H9 (cell line): ENCODE measurements at regions not wholly inside any gene's neighbourhood (a gene's known extent, or its start where the extent isn't known, plus 50 kb on each side); places are given as distances from the start of the nearest gene placed in this dataset.

Source experiments
- DNase-seq: peaks from one replicate; pipeline ENCODE4 v3.0.0-alpha.2; 2017
- H2AFZ ChIP-seq: one replicate; pipeline ENCODE4 v1.6.1; 2013; ENCODE audit warnings: mild to moderate bottlenecking, low read length, control low read depth, moderate library complexity
- H2AK5ac ChIP-seq: 2 replicates; pipeline ENCODE4 v1.6.1; 2013; ENCODE audit warnings: low read length, control low read depth, mixed read lengths; ENCODE audit not compliant: insufficient read length
- H2BK120ac ChIP-seq: one replicate; pipeline ENCODE4 v1.6.1; 2013; ENCODE audit warnings: low read depth, mild to moderate bottlenecking, low read length, control low read depth, inconsistent platforms; ENCODE audit not compliant: poor library complexity, severe bottlenecking
- H2BK12ac ChIP-seq: 2 replicates; pipeline ENCODE4 v1.6.1; 2013; ENCODE audit warnings: low read length, control low read depth, mixed read lengths, low read depth; ENCODE audit not compliant: insufficient read length
- H2BK15ac ChIP-seq: 2 replicates; pipeline ENCODE4 v1.6.1; 2013; ENCODE audit warnings: low read depth, low read length, control low read depth
- H2BK20ac ChIP-seq: one replicate; pipeline ENCODE4 v1.6.1; 2013; ENCODE audit warnings: low read depth, mild to moderate bottlenecking, low read length, control low read depth, inconsistent platforms; ENCODE audit not compliant: poor library complexity, severe bottlenecking
- H2BK5ac ChIP-seq: 2 replicates; pipeline ENCODE4 v1.6.1; 2013; ENCODE audit warnings: low read length, control low read depth, mixed read lengths; ENCODE audit not compliant: insufficient read length
- H3K14ac ChIP-seq: 2 replicates; pipeline ENCODE4 v1.6.1; 2013; ENCODE audit warnings: low read length, control low read depth; ENCODE audit not compliant: insufficient read depth
- H3K18ac ChIP-seq: 2 replicates; pipeline ENCODE4 v1.6.1; 2013; ENCODE audit warnings: low read depth, mild to moderate bottlenecking, mixed read lengths, low read length, control low read depth; ENCODE audit not compliant: insufficient read length
- H3K23ac ChIP-seq: 2 replicates; pipeline ENCODE4 v1.6.1; 2013; ENCODE audit warnings: low read length, control low read depth, mixed read lengths, low read depth; ENCODE audit not compliant: insufficient read length
- H3K23me2 ChIP-seq: 2 replicates; pipeline ENCODE4 v1.6.1; 2013; ENCODE audit warnings: low read depth, mild to moderate bottlenecking, mixed read lengths, low read length, control low read depth; ENCODE audit not compliant: insufficient read length, poor library complexity, severe bottlenecking
- H3K27ac ChIP-seq: 2 replicates; pipeline ENCODE4 v1.5.1; 2013; ENCODE audit warnings: low read length, control low read depth, mixed read lengths, low read depth; ENCODE audit not compliant: insufficient read length
- H3K27me3 ChIP-seq: 2 replicates; pipeline ENCODE4 v1.6.1; 2013; ENCODE audit warnings: low read length, control low read depth, inconsistent platforms; ENCODE audit not compliant: insufficient read depth
- H3K4ac ChIP-seq: 2 replicates; pipeline ENCODE4 v1.6.1; 2013; ENCODE audit warnings: low read depth, mild to moderate bottlenecking, control low read depth, inconsistent platforms, low read length, moderate library complexity
- H3K4me1 ChIP-seq: 2 replicates; pipeline ENCODE4 v1.6.1; 2013; ENCODE audit warnings: low read length, control low read depth, inconsistent platforms; ENCODE audit not compliant: insufficient read depth
- H3K4me2 ChIP-seq: 2 replicates; pipeline ENCODE4 v1.6.1; 2013; ENCODE audit warnings: low read length, control low read depth, mixed read lengths; ENCODE audit not compliant: insufficient read length, insufficient read depth
- H3K56ac ChIP-seq: 2 replicates; pipeline ENCODE4 v1.6.1; 2013; ENCODE audit warnings: low read depth, mild to moderate bottlenecking, mixed read lengths, low read length, control low read depth; ENCODE audit not compliant: insufficient read length
- H3K79me1 ChIP-seq: 2 replicates; pipeline ENCODE4 v1.6.1; 2013; ENCODE audit warnings: low read depth, mild to moderate bottlenecking, moderate library complexity, low read length, control low read depth, inconsistent platforms; ENCODE audit not compliant: insufficient read depth, poor library complexity, severe bottlenecking
- H3K79me2 ChIP-seq: 2 replicates; pipeline ENCODE4 v1.6.1; 2013; ENCODE audit warnings: low read length, control low read depth, inconsistent platforms; ENCODE audit not compliant: insufficient read depth
- H3K9ac ChIP-seq: 2 replicates; pipeline ENCODE4 v1.6.1; 2013; ENCODE audit warnings: low read length, control low read depth, mixed read lengths; ENCODE audit not compliant: insufficient read length; ENCODE audit errors: extremely low read depth
- H3K9me3 ChIP-seq: one replicate; pipeline ENCODE4 v1.6.1; 2013; ENCODE audit warnings: low read depth, low read length, inconsistent platforms; ENCODE audit not compliant: control insufficient read depth
- H3T11ph ChIP-seq: one replicate; pipeline ENCODE4 v1.6.1; 2013; ENCODE audit warnings: mild to moderate bottlenecking, low read length, control low read depth, inconsistent platforms
- H4K20me1 ChIP-seq: one replicate; pipeline ENCODE4 v1.6.1; 2013; ENCODE audit not compliant: control insufficient read depth, insufficient read length, insufficient read depth
- H4K5ac ChIP-seq: 2 replicates; pipeline ENCODE4 v1.6.1; 2013; ENCODE audit warnings: low read depth, mild to moderate bottlenecking, mixed read lengths, low read length, control low read depth; ENCODE audit not compliant: insufficient read length
- H4K8ac ChIP-seq: replicated peaks from 2 replicates; pipeline ENCODE4 v1.6.1; 2013; ENCODE audit warnings: low read length, control low read depth, mixed read lengths, low read depth; ENCODE audit not compliant: insufficient read length
- H4K91ac ChIP-seq: 2 replicates; pipeline ENCODE4 v1.6.1; 2013; ENCODE audit warnings: low read depth, mild to moderate bottlenecking, moderate library complexity, mixed read lengths, low read length, control low read depth; ENCODE audit not compliant: insufficient read length
- H3K27ac Mint-ChIP-seq, 3 experiments: 2 replicates in 2 of 3; 3 replicates in 1 of 3; pipeline ENCODE4 v1.8.0; 2020 to 2021; ENCODE audit warnings: mixed read lengths in 3 of 3, mild to moderate bottlenecking in 1 of 3, moderate library complexity in 1 of 3
- H3K27me3 Mint-ChIP-seq: 2 replicates; pipeline ENCODE4 v1.8.0; 2021; ENCODE audit warnings: low read depth, mild to moderate bottlenecking, moderate library complexity, mixed read lengths
- H3K36me3 Mint-ChIP-seq, 3 experiments: 2 replicates in 2 of 3; 3 replicates in 1 of 3; pipeline ENCODE4 v1.8.0; 2020 to 2021; ENCODE audit warnings: low read depth in 3 of 3, mixed read lengths in 3 of 3; ENCODE audit not compliant: insufficient read depth in 1 of 3
- H3K4me1 Mint-ChIP-seq, 2 experiments: 2 replicates each; pipeline ENCODE4 v1.8.0; 2020; ENCODE audit warnings: mixed read lengths in 2 of 2
- H3K4me3 Mint-ChIP-seq, 2 experiments: 2 replicates in 1 of 2; 3 replicates in 1 of 2; pipeline ENCODE4 v1.8.0; 2020 to 2021; ENCODE audit warnings: mild to moderate bottlenecking in 2 of 2, mixed read lengths in 2 of 2, moderate library complexity in 1 of 2
- H3K9me3 Mint-ChIP-seq, 2 experiments: 2 replicates in 1 of 2; 3 replicates in 1 of 2; pipeline ENCODE4 v1.8.0; 2020; ENCODE audit warnings: mild to moderate bottlenecking in 2 of 2, mixed read lengths in 2 of 2, moderate library complexity in 1 of 2
- WGBS: extraction: QIAGEN DNeasy Blood & Tissue Kit; methylation state at CpG from one replicate; pipeline ENCODE4 v1.1.7; 2013; ENCODE audit warnings: missing lambda C conversion rate, low lambda C conversion rate, mixed read lengths; ENCODE audit not compliant: insufficient read length; ENCODE audit errors: extremely low coverage; 5-methylcytosine and 5-hydroxymethylcytosine counted together
- TF ChIP-seq, protein P1 (sequence below): fragments of 200-600 bp; sonication (generic); conservative IDR thresholded peaks from 3 replicates; pipeline ENCODE4 v1.8.0; 2021; ENCODE audit warnings: antibody characterized with exemption, mild to moderate bottlenecking

DNA sequence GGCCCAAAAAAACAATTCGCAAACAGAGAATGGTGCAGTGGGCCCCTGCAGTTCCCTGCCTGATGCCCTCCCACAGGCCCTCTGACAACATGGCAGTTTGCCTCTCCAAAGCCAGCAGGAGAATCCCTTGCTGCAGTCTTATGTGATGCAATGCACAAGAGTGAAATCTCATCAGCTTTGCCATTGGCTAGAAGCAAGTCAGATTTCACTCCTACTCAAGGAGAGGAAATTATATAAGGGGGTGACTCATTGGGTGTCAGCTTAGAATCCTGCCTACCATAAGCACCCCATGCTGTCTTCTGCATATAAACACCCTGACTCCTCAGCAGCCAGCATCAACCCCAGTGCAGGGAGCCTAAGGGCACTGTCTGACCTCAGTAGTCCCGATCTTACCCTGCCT, 157.3 kb upstream of the LDB2 start:
- H3K9ac ChIP-seq, result no peak overlapping the region
- no peak overlapping the region for H2BK20ac ChIP-seq
- H3K79me2 ChIP-seq, result no peaks in the 10 kb centered on the region
- H4K91ac ChIP-seq, result no peak overlapping the region
- no peak overlapping the region for H3K4me3 Mint-ChIP-seq
- no peak overlapping the region for H3K18ac ChIP-seq
- H3K4me1 Mint-ChIP-seq, result peaks cover 6 to 8% of the 10 kb centered on the region in 2 experiments; a peak in 3 of 4 replicates
- no peak overlapping the region for H3K56ac ChIP-seq
- no peak overlapping the region for H3T11ph ChIP-seq
- no peak overlapping the region for H2AK5ac ChIP-seq
- H3K36me3 Mint-ChIP-seq, result no peaks in the 10 kb centered on the region; a peak in 1 of 7 replicates
- no peak overlapping the region for H3K27ac Mint-ChIP-seq
- no peak overlapping the region for H2AFZ ChIP-seq
- H3K4me2 ChIP-seq, result no peak overlapping the region
- no peak overlapping the region for H2BK12ac ChIP-seq
- no peaks in the 10 kb centered on the region for H3K4me1 ChIP-seq
- no peaks in the 10 kb centered on the region for H4K20me1 ChIP-seq
- no peaks in the 10 kb centered on the region for H3K9me3 ChIP-seq
- no peak overlapping the region for H3K23ac ChIP-seq
- H3K27me3 Mint-ChIP-seq, result no peaks in the 10 kb centered on the region; the same call in 1 of the 2 replicates
- H3K27me3 ChIP-seq, result no peaks in the 10 kb centered on the region
- H2BK120ac ChIP-seq, result no peak overlapping the region
- H2BK15ac ChIP-seq, result no peak overlapping the region; the same call in 1 of the 2 replicates
- H3K79me1 ChIP-seq, result no peaks in the 10 kb centered on the region
- H4K8ac ChIP-seq, result no peak overlapping the region
- no peaks in the 10 kb centered on the region for H3K9me3 Mint-ChIP-seq
- no peak overlapping the region for H2BK5ac ChIP-seq
- no peak overlapping the region for H4K5ac ChIP-seq
- no peak overlapping the region for H3K14ac ChIP-seq
- TF ChIP-seq, protein P1, sequence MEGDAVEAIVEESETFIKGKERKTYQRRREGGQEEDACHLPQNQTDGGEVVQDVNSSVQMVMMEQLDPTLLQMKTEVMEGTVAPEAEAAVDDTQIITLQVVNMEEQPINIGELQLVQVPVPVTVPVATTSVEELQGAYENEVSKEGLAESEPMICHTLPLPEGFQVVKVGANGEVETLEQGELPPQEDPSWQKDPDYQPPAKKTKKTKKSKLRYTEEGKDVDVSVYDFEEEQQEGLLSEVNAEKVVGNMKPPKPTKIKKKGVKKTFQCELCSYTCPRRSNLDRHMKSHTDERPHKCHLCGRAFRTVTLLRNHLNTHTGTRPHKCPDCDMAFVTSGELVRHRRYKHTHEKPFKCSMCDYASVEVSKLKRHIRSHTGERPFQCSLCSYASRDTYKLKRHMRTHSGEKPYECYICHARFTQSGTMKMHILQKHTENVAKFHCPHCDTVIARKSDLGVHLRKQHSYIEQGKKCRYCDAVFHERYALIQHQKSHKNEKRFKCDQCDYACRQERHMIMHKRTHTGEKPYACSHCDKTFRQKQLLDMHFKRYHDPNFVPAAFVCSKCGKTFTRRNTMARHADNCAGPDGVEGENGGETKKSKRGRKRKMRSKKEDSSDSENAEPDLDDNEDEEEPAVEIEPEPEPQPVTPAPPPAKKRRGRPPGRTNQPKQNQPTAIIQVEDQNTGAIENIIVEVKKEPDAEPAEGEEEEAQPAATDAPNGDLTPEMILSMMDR, result no peak
- H3K4ac ChIP-seq, result no peak overlapping the region
- no peaks in the 10 kb centered on the region for H3K23me2 ChIP-seq
- no peak overlapping the region for H3K27ac ChIP-seq
- DNase-seq, result no peak
- WGBS, result no CpG with 5 or more reads among the region's 2 CpGs
